Kidney (tissue), 13 donors: ENCODE measurements at regions not wholly inside any gene's neighbourhood (a gene's known extent, or its start where the extent isn't known, plus 50 kb on each side); places are given as distances from the start of the nearest gene placed in this dataset.

Experiments used
- DNase-seq, 5 donors: peaks; one replicate each; pipeline ENCODE4 v3.0.0-alpha.2; 2013 to 2020
- FAIRE-seq: peaks from 2 replicates; lab custom pipeline; 2012; peaks lifted over from hg19 to GRCh38; lab: Jason Lieb, UNC
- H3K27ac ChIP-seq, 2 donors: one replicate each; pipeline ENCODE4 v1.7.0; 2013; ENCODE audit warnings: low read depth in 2 of 2, low read length in 2 of 2, inconsistent platforms in 1 of 2
- H3K27me3 ChIP-seq: one replicate; pipeline ENCODE4 v1.7.1; 2013; ENCODE audit warnings: low read length, inconsistent platforms; ENCODE audit not compliant: control insufficient read depth, insufficient read depth
- H3K36me3 ChIP-seq, 3 donors: one replicate each; pipeline versions ENCODE4 v1.7.0 to v1.7.1; 2013; ENCODE audit warnings: low read length in 3 of 3, control low read depth in 1 of 3, inconsistent platforms in 1 of 3; ENCODE audit not compliant: insufficient read depth in 3 of 3, control insufficient read depth in 2 of 3
- H3K4me1 ChIP-seq, 3 donors: one replicate each; pipeline versions ENCODE4 v1.7.0 to v1.7.1; 2013; ENCODE audit warnings: low read length in 3 of 3, inconsistent platforms in 1 of 3, low read depth in 1 of 3; ENCODE audit not compliant: control insufficient read depth in 2 of 3, insufficient read depth in 2 of 3
- H3K4me3 ChIP-seq, 3 donors: one replicate each; pipeline versions ENCODE4 v1.7.0 to v1.8.1; 2013; ENCODE audit warnings: low read length in 3 of 3, control low read depth in 1 of 3, inconsistent platforms in 1 of 3
- H3K9ac ChIP-seq, 3 donors: one replicate each; pipeline versions ENCODE4 v1.7.0 to v1.7.1; 2013; ENCODE audit warnings: low read length in 3 of 3, control low read depth in 1 of 3, inconsistent platforms in 1 of 3
- H3K9me3 ChIP-seq, 3 donors: one replicate each; pipeline versions ENCODE4 v1.7.0 to v1.7.1; 2013; ENCODE audit warnings: low read length in 3 of 3, control low read depth in 1 of 3, inconsistent platforms in 1 of 3; ENCODE audit not compliant: control insufficient read depth in 2 of 3, insufficient read depth in 1 of 3
- intact Hi-C: fragments of 100-400 bp; cut with DNase I; formaldehyde crosslinking; loops from one replicate; pipeline ENCODE4 v1.11.1; 2022
- TF ChIP-seq, protein P1 (sequence below): IDR thresholded peaks from 3 replicates; pipeline ENCODE4 v1.5.1; 2012; ENCODE audit warnings: mild to moderate bottlenecking, moderate library complexity, borderline replicate concordance; ENCODE audit not compliant: insufficient read depth; ENCODE audit errors: extremely low read depth
- donor health status: control.
- donor health status: control.
- donor health status: control.
- donor health status: control.
- donor health status: control.
- donor health status: DM: yes; HTN: yes; CAD: no.
- donor health status: Normal renal cell carcinoma (clear cell type).

DNA sequence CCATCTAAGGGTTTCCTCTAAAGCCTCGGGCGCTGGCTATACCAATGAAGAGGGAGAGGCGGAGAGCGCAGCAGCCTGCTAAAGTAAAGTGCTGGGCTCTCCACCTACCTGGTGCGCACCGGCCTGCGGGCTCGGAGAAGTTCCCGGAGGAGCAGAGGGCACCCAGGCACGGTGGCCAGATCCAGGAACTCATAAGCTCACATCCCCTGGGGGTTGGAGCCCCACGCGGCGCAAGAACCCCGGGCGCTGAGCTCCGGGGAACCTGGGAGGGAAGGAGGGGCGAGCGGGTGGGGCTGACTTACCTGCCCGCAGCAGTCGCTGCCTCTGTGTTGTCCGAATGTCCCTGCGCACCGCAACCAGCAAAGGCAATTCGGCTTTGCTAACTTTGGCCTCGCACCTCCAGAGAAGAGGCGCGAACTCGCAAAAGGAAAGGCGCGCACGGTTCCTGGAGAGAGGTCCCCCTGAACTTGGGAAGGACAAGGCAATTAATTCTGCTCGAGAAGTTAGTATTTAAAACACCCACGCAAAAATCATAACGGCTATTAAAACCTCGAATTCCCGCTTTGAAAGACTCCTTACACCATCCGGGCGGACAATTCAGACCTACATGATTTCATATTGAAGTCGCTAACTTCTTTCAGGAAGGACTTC is 127.6 kb upstream of the C11orf58 start:
- intact Hi-C loops: no loop called here
- Histone ChIP-seq H3K4me1 (peaks cover 0 to 10% (median 0%) of the 10 kb centered on the region in 3 donors), H3K9ac (no peak overlapping the region), H3K27ac (no peak overlapping the region), H3K36me3 (no peaks in the 10 kb centered on the region), H3K4me3 (peak overlapping the region in 2 of 3 donors; percentile 59 to 70), H3K9me3 (no peaks in the 10 kb centered on the region), H3K27me3 (peaks cover 42% of the 10 kb centered on the region)
- TF ChIP-seq, protein P1, sequence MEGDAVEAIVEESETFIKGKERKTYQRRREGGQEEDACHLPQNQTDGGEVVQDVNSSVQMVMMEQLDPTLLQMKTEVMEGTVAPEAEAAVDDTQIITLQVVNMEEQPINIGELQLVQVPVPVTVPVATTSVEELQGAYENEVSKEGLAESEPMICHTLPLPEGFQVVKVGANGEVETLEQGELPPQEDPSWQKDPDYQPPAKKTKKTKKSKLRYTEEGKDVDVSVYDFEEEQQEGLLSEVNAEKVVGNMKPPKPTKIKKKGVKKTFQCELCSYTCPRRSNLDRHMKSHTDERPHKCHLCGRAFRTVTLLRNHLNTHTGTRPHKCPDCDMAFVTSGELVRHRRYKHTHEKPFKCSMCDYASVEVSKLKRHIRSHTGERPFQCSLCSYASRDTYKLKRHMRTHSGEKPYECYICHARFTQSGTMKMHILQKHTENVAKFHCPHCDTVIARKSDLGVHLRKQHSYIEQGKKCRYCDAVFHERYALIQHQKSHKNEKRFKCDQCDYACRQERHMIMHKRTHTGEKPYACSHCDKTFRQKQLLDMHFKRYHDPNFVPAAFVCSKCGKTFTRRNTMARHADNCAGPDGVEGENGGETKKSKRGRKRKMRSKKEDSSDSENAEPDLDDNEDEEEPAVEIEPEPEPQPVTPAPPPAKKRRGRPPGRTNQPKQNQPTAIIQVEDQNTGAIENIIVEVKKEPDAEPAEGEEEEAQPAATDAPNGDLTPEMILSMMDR: no peak
- FAIRE-seq: no peak
- DNase-seq: peak; percentile 23 to 60 (median 32)

DNA sequence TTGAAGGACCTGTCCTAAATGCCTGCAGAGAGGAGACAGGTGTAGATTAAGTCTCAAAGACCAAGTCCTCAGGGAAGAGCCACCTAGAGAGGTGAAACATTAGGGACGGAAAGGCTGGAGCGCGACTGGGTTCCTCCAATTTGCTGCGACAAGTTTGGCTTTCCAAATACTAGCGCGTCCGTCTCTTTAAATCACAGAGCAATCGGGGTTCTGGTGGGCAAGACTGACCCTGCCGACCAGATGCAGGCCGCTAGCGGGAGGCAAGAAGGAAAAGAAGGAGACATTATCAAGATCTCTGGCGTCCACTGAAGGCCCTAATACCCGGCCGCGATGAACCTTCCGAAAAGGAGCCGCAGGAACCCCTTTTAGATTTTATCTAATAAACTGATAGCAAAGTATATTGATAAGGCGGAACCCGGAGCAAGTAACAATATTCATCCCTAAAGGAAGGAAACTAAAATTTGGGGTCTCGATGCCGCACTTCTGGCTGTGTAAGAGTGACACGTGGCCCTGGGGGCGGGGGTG is 128.2 kb upstream of the C11orf58 start:
- FAIRE-seq: no peak
- Histone ChIP-seq H3K4me1 (peaks cover 0 to 10% (median 0%) of the 10 kb centered on the region in 3 donors), H3K9ac (no peak overlapping the region), H3K36me3 (no peaks in the 10 kb centered on the region), H3K27ac (no peak overlapping the region), H3K4me3 (no peak overlapping the region), H3K27me3 (peaks cover 42% of the 10 kb centered on the region), H3K9me3 (no peaks in the 10 kb centered on the region)
- peak in 1 of 5 donors; percentile 37 for DNase-seq
- intact Hi-C loops: no loop called here
- TF ChIP-seq, protein P1: no peak

DNA sequence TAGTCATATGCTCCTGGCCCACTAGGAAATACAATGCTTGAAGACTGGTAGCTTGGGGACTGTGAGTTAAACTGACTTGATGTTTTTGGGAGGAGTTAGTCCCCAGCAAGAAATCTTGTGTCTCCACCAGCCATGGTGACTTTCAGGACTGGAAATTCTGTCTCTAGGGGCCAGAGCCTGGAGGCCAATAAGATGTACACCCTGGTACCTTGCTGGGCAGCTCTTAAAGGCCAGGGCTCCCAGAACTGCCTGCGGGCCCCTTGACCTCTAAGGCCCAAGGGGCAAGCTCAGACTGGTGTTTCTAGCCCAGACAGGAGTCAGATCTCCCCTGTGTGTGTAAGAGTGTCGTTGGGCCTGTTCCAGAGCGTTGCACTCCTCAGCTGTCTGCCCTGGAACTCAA is 128.7 kb upstream of the C11orf58 start:
- intact Hi-C loops: loop anchor here (10.0 kb wide), 1 partner anchor 965 kb away; no protein-coding TSS in a partner anchor
- H3K27me3 ChIP-seq: peaks cover 41% of the 10 kb centered on the region

More for the DNA sequence above, 128.7 kb upstream of the C11orf58 start:
- no peak overlapping the region for H3K4me3 ChIP-seq
- peak in 1 of 5 donors; percentile 37 for DNase-seq
- H3K9me3 ChIP-seq: no peaks in the 10 kb centered on the region
- no peak overlapping the region for H3K27ac ChIP-seq
- H3K9ac ChIP-seq: no peak overlapping the region
- no peak for FAIRE-seq
- TF ChIP-seq, protein P1: no peak
- peaks cover 0 to 10% (median 0%) of the 10 kb centered on the region in 3 donors for H3K4me1 ChIP-seq
- H3K36me3 ChIP-seq: no peaks in the 10 kb centered on the region
